Nucleus accumbens (tissue), 56 donors: ENCODE measurements at regions not wholly inside any gene's neighbourhood (a gene's known extent, or its start where the extent isn't known, plus 50 kb on each side); places are given as distances from the start of the nearest gene placed in this dataset.
"Not testable (repeated sequence)": the region's sequence is repeated elsewhere in the genome, so short reads cannot be mapped to it uniquely, and the experiment has no call there.

Source experiments
- DNase-seq, 56 donors: peaks; one replicate each; lab custom pipeline; 2025; lab: John Stamatoyannopoulos, UW

DNA sequence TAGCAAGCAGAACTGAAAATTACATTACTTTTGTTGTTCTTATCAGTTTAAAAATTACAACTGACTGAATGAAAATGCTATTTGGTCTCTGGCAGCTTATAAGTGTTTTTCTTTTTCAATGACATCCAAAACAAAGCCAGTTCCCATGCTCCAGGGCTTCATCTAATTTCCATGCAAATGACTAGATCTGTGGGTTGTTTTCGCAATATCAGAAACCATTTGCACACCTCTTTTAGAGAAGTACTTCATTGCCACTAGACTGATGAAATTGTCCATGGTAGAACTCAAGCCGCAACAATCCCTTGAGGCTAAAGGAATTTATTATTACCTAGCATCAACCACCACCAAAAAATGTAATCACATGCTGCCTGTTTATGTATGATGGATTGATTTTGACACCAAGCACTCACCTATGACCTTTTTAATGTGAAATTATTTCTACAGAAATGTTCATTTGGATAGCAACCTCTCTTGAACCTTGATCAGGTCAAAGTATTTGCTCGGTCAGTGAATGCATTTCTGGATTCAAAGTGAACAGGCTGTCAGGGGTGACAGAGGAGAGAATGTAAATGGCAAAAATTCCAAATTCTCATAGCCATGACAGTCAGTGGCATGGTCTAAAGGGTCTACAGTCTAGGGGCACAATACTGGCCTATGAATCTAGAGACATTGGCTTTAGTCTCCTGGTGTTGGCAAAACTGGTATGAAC, 769.3 kb downstream of the SORCS1 start:
- DNase-seq: no peak

DNA sequence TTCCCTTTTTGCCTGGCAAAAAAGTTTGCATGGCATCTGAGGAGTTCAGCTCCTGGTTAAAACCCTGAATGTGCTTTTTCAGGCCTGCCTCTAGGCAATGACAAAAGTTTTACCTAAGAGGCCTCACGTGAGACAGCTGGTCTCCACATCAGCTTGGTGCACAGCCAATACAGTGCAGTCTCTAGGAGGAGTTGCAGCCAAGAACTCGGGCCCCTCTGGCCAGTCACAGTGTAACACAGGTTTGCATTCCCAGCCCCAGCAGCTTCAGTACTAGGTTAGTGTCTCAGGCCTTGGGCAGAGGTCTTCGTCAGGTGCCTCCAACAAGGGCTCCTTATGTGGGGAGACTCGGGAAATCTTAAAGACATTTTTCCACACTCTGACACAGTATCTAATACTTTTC, 771.7 kb downstream of the SORCS1 start:
- DNase-seq: no peak

DNA sequence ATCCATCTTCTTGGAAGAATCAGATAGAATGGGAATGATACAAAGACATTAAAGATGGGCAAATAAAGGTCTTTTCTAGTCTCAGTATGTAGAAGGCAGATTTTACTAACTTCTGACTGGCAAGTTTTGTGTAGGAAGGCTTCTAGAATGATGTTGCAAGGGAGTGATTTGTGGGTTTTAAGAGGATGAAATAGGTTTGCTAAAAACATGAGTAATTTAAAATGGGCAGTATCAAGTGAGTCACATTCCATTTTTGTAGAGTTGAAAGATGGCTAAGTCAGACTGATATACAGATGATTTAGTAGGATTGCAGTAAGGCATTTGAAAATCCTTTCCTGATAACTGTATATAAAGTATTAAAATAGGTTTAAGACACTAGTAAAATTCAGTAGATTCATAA, 777.4 kb downstream of the SORCS1 start:
- DNase-seq: no peak

DNA sequence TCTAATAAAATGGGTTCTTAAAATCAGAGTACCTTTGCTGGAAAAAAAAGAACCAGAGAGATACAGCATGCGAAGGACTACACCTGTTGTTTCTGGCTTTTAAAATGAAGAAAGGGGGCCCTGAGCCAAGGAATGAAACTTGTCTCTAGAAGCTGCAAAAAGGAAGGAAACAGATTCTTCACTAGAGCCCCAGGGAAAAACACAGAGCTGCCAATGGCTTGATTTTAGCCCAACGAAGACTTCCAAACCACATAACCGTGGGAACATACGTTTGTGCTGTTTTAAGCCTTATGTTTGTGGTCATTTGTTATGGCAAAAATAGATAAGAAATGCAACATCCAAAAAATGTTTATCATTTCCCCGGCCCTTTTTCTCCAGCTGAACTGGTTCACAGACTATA, 780.0 kb downstream of the SORCS1 start:
- no peak for DNase-seq

DNA sequence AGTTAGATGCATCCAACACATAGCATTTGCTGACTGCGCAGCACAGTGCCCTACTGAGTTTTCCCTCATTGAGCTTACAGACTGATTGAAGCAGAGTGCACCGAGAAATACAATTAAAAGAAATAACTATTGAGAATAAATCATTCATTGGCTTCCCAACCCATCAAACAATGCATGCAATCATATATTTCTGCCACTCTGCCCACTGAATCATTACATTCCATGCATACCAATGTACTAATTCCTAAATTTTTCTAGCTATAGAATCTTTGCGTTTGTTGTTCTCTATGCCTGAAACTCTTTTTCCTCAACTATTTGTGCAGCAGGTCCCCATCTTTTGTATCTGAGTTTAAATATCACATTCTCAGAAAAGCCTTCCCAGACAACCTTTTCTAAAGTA, 783.8 kb downstream of the SORCS1 start:
- no peak for DNase-seq

DNA sequence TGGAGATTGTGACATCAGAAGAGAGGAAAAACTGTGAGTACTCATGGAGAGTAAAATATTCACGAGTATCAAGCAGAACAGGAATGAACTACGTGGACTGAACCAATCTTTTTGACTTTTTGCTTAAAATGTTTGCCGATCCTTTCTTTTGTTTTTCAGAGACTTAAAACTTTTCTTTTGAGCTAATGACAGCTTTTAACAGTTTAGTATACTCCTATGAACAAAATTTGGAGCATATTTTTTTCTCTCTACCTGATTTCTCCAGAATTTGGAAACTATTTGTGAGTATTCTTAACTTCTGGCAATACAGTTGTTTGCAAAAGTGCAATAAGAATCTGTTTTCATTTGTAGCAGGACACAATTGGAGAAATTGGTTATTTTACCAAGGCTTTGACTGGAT, 786.3 kb downstream of the SORCS1 start:
- no peak for DNase-seq

DNA sequence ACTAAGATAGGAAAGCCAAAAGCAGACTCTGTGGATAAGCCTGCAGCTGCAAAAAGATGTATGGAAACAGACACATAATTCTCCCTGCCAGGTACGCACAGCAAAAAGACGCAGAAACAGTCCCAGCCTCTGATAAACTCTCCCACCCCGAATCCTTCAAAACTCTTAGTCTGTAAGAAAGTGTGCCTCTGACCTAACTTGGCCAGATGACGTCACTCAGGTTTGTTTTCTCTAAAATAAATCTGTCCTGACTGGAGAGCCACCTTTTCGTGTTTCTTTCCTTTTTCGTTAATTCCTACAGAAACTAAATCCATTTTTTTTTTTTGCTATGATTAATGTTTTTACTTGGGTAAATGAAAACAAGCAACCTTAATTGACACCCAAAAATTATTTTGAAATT, 793.8 kb downstream of the SORCS1 start:
- DNase-seq: no peak

DNA sequence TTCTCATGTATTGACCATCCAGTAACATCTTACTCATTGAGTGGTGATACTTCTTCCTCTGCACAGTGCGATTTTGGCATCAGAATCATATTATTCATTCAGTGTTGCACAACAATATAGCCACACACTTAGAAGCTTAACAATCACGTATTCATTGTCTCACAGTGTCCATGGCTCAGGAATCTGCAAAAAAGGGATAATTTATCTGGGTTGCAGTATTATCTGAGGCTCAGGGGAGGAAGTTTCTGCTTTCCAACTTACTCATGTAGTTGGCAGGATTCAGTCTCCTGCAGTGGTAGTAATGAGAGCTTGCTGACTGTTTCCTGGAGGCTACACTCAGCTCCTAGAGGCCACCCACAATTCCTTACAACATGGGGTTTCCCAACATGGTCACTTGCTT, 803.6 kb downstream of the SORCS1 start:
- no peak for DNase-seq

DNA sequence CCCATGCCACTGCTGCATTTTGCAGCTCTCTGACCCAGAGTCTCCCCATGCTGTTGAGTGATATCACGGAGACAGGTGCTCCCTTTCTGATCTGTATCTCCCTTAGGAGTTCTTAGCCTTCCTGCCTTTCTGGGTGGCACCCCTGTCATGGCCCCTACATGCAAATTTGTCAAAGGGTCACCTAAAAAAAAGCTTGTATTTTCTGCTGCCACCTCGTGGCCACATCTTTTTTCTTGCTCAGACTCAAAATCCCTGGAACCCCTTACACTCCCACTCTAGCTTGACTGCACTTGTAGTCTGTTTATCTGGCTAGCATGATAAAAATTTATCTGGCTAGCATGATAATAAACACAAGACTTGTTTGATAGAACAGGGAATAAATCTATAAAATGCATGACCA, 809.1 kb downstream of the SORCS1 start:
- no peak for DNase-seq

DNA sequence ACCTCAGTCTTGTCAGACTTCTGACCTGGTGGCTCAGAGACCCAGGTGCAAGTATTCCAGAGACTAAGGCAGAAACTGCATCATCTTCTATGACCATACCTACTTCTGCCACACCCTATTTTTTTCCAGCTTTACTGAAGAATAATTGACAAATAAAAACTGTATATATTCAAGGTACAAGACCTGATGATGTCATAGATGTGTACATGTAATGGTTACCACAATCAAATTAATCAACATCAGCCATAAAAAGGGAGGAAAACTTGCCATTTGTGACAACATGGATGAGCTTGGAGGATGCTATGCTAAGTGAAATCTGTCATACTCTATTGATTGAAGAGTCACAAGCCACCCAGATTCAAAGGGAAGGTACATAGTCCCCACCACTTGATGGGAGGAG, 815.6 kb downstream of the SORCS1 start:
- no peak for DNase-seq

DNA sequence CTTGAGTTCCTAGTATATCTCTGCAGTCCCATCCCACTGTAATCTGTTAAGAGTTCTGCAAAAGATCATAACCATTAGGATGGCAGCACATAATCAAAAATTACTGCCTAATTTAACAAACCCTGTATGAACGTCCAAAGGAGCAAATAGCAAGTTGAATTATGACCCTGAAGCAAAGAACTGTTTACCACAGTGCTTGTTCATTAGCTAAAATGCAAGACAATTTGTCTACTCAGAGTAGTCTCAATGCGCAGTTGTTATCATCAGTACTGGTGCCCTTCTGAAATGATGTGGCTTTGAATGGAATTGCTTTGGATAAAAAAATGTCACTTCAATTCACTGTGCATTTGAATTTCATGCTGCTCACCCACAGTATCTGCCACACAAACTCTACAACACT, 817.0 kb downstream of the SORCS1 start:
- DNase-seq: no peak

DNA sequence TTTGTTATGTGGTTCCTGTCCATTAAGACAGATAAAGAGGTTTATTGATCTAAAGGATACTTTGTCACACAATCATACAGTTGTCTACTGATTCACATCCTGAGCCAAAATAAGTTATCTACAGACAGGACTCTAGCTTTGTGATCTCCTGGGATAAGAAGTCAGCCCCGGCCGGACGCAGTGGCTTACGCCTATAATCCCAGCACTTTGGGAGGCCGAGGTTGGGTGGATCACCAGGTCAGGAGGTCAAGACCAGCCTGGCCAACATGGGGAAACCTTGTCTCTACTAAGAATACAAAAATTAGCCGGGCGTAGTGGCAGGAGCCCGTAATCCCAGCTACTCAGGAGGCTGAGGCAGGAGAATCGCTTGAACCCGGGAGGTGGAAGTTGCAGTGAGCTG, 821.0 kb downstream of the SORCS1 start:
- DNase-seq: not testable (repeated sequence)

DNA sequence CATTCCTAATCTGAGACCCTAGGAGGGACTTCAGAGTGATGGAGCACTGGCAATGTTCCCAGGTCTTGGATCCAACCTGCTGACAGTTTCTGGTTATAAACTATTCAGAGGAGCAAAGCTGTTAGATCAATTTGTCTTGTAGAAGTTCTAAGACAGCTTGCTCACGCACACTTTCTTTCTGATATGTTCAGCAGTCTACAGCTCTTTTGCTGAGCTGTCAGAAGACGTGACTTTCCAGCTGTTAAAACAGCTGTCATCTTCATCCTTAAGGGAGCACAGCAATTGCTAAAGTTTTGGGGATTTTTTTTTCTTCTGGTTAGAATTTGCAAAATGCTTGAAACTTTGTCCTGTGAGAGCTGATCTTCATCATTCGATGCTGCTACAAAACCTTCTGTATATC, 823.1 kb downstream of the SORCS1 start:
- DNase-seq: no peak

DNA sequence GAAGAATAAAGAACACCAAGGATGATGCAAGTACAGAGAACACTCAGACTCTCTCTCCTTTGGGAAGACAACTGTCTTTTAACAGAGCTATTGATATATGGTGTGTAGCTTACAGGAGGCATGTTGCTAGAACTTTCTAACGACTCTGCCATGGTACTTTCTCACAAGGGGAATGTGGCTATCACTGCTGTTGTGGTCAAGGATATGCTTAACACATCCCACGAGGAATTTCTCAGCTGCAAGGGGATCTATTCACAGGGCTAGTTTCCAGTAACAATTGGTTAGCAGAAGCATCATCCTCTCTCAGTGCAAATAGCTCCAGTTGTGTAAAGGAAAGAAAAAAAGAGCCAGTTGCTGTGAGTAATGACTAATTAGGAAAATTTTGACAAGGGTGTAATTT, 826.0 kb downstream of the SORCS1 start:
- no peak for DNase-seq

DNA sequence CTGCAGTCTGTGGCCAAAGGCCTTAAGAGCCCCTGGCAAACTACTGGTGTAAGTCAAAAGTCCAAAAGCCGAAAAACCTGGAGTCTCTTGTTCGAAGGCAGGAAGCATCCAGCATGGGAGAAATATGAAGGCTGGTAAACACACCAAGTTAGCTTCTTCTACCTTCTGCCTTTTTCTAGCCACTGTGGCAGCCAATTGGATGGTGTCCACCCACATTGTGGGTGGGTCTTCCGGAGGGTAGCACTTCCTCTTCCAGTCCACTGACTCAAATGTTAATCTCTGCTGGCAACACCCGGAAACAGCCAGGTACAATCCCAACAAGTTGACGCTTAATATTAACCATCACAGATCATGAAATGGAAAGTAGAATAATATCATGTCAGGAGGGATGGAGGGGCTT, 827.6 kb downstream of the SORCS1 start:
- no peak for DNase-seq

DNA sequence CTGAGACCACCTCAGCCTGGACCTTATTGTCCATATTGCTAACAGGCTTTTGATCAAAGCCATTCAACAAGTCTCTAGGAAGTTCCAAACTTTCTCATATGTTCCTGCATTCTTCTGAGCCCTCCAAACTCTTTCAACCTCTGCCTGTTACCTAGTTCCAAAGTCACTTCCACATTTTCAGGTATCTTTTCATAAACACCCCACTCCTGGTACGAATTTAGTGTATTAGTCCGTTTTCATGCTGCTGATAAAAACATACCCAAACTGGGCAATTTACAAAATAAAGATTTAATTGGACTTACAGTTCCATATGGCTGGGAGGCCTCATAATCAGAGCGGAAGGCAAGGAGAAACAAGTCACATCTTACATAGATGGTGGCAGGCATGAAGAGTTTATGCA, 836.8 kb downstream of the SORCS1 start:
- DNase-seq: no peak

DNA sequence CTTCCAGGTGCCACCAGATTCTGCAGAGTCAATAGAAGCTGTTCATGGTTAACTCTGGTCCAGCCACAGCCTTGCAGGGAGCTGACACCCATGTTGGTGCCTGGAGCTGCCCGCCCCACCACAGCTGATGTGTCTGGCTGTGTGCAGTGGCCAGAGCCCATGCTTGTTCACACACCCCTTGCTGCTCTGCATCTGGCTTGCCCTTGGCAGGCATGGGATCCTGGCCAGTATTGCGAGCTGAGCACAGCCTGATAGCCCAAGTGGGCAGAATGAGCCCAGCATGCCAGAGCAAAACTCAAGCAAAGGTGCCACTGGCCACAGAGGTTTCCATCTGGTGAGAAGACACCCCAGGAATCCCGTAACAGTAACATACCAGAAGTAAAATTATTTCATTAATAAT, 843.6 kb downstream of the SORCS1 start:
- no peak for DNase-seq

DNA sequence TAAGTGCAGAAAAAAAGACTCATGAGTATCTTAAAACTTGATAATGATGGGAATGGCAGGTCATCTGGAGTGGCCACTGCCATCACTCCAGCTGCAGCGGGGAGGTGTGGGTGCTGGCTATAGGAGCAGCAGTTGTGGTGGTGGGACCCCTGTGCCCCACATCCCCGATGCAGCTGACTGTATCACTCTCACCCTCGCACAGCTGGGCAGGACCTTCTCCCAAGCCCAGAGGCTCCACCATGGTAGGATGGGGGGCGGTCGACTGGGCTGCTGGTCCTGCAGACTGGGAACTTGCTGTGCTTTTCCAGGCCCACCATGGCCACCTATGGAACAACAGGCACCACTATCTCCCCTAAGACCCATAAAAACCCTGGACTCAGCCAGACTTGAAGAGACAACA, 844.4 kb downstream of the SORCS1 start:
- no peak for DNase-seq

DNA sequence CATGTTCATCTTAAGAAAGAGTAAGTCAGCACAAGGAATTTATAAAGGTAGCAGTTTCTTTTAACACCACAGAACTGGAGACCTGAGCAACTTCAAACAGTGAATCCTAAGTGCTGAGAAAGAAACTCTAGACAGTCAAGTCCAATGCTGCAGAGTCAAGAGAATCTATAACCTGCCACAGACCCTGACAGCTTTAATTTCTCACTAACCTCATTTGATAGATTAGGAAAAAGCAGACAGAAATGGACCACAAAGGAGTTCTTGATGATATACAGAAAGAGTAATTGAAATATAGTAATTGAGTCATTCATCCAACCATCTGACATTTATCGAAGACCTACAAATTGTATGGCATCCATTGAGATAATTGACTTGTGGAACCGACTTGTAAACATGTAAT, 847.0 kb downstream of the SORCS1 start:
- DNase-seq: no peak

DNA sequence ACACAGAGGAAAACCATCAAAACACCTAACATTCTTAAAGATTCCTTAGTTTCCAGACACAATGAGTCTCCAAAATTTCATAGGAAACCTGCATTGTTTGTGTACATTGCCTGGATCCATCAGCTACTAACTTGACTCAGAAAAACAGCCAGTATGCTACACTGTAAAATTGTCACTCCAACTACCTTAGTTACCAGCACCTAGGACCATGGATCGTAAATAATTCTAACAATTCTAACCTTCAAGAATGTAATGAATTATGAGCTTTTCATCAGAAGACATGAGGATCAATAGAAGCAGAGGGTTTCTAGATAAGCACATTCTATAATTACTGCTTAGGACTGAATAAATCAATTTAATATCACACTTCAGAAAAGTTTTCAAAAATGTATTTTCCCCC, 851.5 kb downstream of the SORCS1 start:
- no peak for DNase-seq

DNA sequence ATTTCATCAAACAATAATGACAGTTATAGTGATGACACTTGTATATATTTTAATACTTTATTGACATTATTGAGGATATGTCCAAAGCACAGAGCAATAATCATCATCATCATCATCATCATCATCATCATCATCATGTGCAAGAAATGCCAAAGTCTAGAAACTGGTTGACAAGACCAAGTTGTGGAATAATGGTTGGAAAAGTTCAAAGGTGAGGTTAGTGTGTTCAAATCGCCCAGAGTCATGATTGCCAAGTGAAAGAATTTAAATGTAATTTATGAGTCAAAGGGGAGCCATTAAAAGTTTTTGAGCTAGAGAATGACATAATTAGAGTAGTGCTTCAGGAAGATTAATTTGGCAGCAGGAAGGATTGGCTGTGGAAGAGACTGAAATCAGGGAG, 852.4 kb downstream of the SORCS1 start:
- DNase-seq: no peak

DNA sequence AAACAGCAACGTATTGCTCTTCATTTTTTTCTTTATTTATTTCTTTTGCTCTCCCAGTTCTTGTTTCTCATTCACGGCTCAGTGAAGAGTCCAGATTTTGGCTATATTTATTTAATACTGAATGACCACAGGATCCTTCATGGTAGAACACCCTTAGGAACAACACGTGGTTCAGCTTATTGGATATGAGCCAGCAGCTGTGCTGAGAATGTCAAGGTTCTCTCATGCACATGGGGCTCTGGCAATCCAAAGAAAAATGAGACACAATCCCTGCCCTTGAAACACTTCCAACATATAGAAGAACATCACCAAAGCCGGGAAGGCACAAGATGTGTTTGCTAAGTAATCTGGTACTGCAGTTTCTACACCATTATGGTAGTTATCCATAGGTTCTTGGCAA, 852.9 kb downstream of the SORCS1 start:
- DNase-seq: no peak

DNA sequence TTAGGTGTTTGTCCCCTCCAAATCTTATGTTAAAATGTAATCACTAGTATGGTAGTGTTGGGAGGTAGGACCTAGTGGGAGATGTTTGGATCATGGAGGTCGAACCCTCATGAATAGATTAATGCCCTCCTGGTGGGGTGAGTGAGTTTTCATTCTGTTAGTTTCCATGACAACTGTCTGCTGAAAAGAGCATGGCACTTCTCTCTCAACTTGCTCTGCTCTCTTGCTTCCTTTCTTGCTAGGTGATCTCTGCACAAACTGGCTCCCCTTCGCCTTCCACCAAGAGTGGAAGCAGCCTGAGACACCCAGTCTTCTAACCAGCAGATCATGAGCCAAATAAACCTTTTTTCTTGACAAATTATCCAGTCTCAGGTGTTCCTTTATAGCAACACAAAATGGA, 853.9 kb downstream of the SORCS1 start:
- DNase-seq: no peak
